ENCODE measurements at regions not wholly inside any gene's neighbourhood (a gene's known extent, or its start where the extent isn't known, plus 50 kb on each side); places are given as distances from the start of the nearest gene placed in this dataset.
"Not testable (repeated sequence)": the region's sequence is repeated elsewhere in the genome, so short reads cannot be mapped to it uniquely, and the experiment has no call there.

- DNase-seq (ENCODE audit: low read depth, low spot score), result no peak
These were observed 342.0 kb downstream of the GBA3 start for GRCh38 chr4:23034731-23035130.

DNA sequence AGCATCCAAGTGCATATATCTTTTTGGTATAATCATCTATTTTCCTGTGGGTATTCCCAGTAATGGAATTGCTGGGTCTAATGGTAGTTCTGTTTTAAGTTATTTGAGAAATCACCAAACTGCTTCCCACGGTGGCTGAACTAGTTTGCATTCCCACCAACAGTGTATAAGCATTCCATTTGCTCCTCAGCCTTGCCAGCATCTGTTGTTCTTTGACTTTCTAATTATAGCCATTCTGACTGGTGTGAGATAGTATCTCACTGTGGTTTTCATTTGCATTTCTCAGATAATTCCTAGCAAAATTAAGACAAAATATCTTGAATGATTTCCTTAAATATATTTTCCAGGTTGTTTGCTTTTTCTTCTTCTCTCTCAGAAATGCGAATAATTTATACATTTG, 341.1 kb downstream of the GBA3 start:
- no peak for DNase-seq (ENCODE audit: low read depth, low spot score)

GRCh38 chr4:23028875-23029274, 336.1 kb downstream of the GBA3 start:
- no peak for DNase-seq (ENCODE audit: low read depth, low spot score)

GRCh38 chr4:23023666-23024065, 330.9 kb downstream of the GBA3 start:
- DNase-seq (ENCODE audit: low read depth, low spot score), result no peak

DNA sequence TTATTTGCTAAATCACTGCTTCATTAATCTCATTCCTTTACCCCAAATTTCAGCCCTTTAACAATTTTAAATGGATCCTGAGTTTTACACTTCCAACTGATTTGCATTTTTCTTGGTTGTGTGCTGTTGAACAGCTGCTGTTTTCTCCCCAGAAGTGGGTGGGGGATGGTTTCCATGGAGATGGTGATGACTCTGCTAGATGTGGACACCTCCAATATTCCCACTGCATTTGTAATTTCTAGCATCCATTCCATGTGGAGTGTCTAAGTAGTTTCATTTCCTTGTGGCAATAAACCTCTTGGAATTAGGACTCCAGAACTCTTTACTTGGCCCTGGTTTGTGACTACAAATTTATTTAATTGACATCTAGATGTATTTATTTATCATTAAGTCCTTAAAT, 330.4 kb downstream of the GBA3 start:
- no peak for DNase-seq (ENCODE audit: low read depth, low spot score)

- no peak for DNase-seq (ENCODE audit: low read depth, low spot score)
These were observed 329.3 kb downstream of the GBA3 start for GRCh38 chr4:23022032-23022431.

GRCh38 chr4:23021040-23021439, 328.3 kb downstream of the GBA3 start:
- DNase-seq (ENCODE audit: low read depth, low spot score), result no peak

DNA sequence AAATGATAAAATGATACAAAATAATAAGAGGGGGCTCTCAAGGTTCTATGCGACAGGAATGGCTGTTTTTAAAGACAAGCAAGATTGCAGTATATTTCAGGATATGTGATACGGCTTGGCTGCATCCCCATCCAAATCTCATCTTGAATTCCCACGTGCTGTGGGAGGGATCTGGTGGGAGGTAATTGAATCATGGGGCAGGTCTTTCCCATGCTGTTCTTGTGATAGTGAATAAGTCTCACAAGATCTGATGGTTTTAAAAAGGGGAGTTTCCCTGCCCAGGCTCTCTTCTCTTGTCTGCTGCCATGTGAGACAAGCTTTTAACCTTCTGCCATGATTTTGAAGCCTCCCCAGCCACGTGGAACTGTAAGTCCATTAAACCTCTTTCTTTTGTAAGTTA, 327.7 kb downstream of the GBA3 start:
- not testable (repeated sequence) for DNase-seq (ENCODE audit: low read depth, low spot score)

DNA sequence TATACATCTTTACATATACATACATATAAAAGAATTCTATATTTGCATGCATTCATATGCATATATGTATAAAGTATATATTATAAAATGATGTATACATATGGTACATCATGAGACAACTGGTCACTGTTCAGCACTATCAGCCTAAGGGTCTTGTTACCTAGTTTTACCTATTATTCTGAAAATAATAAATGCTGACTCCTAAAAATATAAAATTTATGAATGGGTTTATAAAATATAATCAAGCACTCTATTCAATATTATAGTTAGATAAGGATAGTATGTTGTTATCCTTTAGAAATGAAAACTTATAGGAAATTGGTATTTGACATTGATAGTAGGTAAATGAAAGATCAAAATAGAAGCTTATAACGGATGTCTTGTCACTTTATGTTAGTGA, 324.2 kb downstream of the GBA3 start:
- DNase-seq (ENCODE audit: low read depth, low spot score), result no peak

DNA sequence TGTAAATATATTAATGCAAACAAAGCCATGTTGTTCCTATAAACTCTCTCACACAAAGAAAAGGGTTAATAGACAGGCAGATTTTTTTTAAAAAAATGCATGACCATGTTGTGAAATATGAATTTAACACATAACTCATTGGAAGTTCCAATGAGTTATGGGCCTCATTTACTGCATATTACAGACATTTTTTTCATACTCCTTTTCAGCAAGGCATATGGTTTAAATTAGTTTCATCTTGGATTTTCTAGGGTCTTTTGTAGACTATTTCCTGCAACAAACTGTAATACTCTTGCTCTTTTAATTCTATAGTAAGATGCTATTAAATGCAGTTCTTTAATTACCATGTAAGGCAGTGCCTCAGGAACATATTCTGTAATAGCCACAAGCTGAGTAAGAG, 323.1 kb downstream of the GBA3 start:
- DNase-seq (ENCODE audit: low read depth, low spot score), result no peak

DNA sequence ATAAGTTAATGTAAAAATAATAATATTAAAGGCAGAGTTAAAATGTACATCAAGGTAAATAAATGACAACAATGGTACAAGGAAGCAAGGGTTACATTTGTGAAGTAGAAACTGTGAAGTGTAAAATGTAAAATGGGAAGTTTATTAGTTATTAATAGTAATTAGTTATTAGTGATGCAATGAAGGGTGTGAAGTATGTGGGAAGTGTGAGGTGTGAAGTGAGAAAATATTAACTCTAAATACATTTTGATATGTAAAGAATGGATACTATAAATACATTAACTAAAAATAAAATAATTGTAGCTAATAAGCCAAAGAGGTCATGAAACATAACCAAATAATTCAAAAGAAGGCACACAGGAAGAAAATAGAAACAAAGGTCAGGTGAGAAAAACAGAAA, 316.4 kb downstream of the GBA3 start:
- no peak for DNase-seq (ENCODE audit: low read depth, low spot score)

- DNase-seq (ENCODE audit: low read depth, low spot score), result no peak
These were observed 314.0 kb downstream of the GBA3 start for GRCh38 chr4:23006756-23007155.

- DNase-seq (ENCODE audit: low read depth, low spot score), result no peak
These were observed 313.0 kb downstream of the GBA3 start for GRCh38 chr4:23005691-23006090.

- DNase-seq (ENCODE audit: low read depth, low spot score), result no peak
These were observed 308.7 kb downstream of the GBA3 start for GRCh38 chr4:23001478-23001877.

- DNase-seq (ENCODE audit: low read depth, low spot score), result no peak
These were observed 306.7 kb downstream of the GBA3 start for GRCh38 chr4:22999419-22999818.

DNA sequence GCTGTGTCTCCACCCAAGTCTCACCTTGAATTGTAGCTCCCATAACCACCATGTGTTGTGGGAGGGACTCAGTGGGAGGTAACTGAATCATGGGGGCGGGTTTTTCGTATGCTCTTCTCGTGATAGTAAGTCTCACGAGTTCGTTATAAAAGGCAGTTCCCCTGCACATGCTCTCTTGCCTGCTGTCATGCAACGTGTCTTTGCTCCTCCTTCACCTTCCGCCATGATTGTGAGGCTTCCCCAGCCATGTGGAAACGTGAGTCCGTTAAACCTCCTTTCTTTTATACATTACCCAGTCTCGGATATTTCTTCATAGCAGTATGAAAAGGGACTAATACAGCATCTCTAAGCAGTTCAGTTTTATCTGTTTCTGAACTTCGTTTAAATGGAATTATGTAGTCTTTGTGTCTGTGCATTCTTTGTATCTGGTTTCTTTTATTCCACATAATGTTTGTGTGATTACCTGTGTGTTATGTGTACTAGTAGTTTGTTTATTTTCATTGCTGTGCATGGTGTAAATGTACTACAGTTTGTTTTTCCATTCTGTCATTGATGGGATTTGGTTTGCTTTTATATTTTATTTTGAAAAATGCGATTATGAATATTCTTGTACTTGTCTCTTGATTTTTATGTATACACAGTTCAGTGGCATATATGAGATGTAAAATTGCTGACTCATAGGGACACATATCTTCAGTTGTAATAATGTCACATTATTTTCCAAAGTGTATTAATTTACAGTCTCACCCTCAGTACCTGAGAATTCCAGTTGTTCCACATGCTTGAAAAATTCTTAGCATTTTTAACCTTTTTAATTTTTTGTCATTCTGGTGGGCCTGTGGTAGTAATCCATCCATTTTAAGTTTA, 304.9 kb downstream of the GBA3 start:
- DNase-seq (ENCODE audit: low read depth, low spot score), result no peak

DNA sequence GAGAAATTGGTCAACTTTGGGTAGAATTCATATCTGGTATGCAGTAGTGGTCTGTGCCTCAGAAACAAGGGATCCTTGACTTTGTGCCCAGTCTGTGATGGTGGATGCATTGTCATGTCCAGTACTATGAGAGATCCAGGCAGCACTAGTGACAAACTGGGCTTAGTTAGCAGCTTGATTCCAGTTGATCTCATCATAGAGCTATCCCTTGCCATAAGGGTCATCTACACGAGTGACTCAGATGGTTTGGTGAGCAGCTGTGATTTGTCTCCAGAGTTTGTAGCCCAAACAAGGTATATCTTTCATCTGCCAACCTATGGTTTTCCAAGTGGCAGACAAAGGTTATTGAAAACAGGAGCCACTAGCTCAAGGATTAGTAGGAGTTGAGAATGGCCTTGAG, 298.8 kb downstream of the GBA3 start:
- no peak for DNase-seq (ENCODE audit: low read depth, low spot score)

DNA sequence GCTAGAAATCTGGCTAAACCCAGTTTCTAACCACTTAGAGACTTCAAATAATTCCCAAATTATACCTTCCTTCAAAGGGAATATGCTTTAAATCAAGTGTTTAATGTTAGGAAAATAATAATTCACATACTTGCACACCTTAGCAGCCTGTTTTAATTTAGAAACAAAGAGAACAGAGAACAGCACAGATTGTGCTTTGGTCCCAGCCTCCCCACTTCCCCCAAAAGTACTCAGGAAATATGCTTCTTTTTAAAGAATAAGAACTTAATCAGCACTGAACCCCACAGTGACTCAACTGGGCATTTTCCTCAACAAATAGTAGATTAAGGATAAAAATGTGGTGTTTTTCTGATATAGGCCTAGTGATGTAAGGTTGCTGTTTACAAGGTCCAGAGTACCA, 295.8 kb downstream of the GBA3 start:
- DNase-seq (ENCODE audit: low read depth, low spot score), result no peak

DNA sequence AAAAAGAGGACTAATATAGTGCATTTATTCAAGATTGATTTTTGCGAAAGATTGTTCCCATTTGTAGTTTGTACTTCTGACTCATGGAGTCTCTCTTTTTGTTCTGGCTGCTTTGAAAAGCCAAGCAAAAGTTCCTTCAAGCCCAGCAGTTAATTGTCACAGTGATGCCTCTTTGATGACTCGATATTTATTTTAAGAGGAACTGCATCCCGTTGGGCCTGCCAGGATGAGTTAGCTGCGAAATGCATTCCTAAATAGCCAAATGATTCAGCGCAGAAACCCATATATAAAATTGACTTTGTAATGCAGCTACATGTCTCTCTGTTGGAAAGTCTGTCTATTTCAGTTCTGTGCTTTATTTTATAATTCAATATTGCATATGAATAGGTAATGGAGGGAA, 295.1 kb downstream of the GBA3 start:
- DNase-seq (ENCODE audit: low read depth, low spot score), result no peak

GRCh38 chr4:22986881-22987280, 294.1 kb downstream of the GBA3 start:
- no peak for DNase-seq (ENCODE audit: low read depth, low spot score)

DNA sequence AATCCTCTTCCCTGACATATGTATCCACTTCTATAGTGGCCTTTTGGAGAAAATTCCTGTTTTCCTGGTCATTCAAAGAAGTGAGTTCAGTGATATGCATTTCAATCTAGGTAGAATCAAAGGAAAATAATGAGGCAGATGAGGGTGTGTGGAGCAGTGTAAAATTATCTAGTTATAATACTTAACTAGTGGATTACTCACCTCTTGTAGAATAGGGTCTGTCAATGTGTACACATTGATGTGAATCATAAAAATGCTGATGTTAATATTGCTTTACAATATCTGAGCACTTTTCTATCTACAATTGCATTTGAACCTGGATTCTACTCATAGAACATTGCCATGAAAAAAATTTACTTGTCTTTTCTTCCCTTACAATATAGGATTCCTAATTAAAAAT, 293.5 kb downstream of the GBA3 start:
- no peak for DNase-seq (ENCODE audit: low read depth, low spot score)

- DNase-seq (ENCODE audit: low read depth, low spot score), result no peak
These were observed 291.7 kb downstream of the GBA3 start for GRCh38 chr4:22984390-22984789.

DNA sequence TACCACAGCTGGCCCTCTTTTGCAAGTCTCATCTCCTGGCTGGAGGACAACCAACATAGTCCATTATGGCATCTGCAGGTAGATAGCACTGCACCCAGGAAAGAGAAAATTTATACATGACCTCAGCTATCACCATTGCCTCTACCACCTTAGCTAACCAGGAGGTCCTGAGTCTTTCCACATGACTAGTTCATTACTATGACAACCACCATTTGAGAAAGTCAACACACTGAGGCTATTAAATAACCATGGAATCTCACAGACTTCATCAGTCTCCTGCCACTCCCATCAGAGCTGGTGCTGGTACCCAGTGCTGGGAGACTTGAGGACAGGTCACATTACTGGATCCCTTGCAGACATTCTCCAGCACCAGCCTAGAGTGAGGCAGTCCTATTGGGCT, 285.9 kb downstream of the GBA3 start:
- DNase-seq (ENCODE audit: low read depth, low spot score), result no peak

GRCh38 chr4:22970665-22971064, 277.9 kb downstream of the GBA3 start:
- no peak for DNase-seq (ENCODE audit: low read depth, low spot score)
